HCT116 (cell line): ENCODE measurements at regions not wholly inside any gene's neighbourhood (a gene's known extent, or its start where the extent isn't known, plus 50 kb on each side); places are given as distances from the start of the nearest gene placed in this dataset.

Experiments used
- ATAC-seq: fragments of 200-7000 bp; cut with Tn5 transposase; 2 replicates; pipeline ENCODE4 v1.9.1; 2020; ENCODE audit warnings: mild to moderate bottlenecking, moderate library complexity
- BruUV-seq: library from RNA; stranded (reverse); fragments of 400-500 nt; replicated peaks from 2 replicates; lab custom pipeline; 2021; lab: Mats Ljungman, UMichigan
- CTCF ChIA-PET: fragments of 300-600 bp; sonication (Branson Sonifier 250); formaldehyde crosslinking; loops from one replicate; lab custom pipeline; 2021; ENCODE audit warnings: antibody characterized with exemption; lab: Charles Lee
- POLR2A ChIA-PET: fragments of 300-600, 350-600 bp; sonication (Branson Sonifier 250); formaldehyde crosslinking; loops from one replicate; lab custom pipeline; 2021; ENCODE audit warnings: antibody characterized with exemption; lab: Charles Lee
- RAD21 ChIA-PET, 2 experiments: fragments of 300-600 bp; sonication (Branson Sonifier 250); formaldehyde crosslinking; loops; one replicate each; lab custom pipeline; 2023; ENCODE audit warnings: low total read pairs in 2 of 2; ENCODE audit not compliant: uncharacterized antibody in 2 of 2, unreplicated experiment in 2 of 2, low non-redundant PET in 1 of 2; lab: Charles Lee
- DNase-seq: peaks from one replicate; pipeline ENCODE4 v3.0.0-alpha.2; 2010; ENCODE audit warnings: low read depth, low spot score
- H2AFZ ChIP-seq: fragments of 200-600 bp; shearing (Covaris generic), sonication (generic); 2 replicates; pipeline ENCODE4 v1.6.1; 2017; ENCODE audit warnings: low read depth, mixed run types, mixed read lengths, antibody characterized with exemption, low read length; ENCODE audit not compliant: poor library complexity, severe bottlenecking
- H3K27ac ChIP-seq: 2 replicates; pipeline ENCODE4 v1.5.1; 2012; ENCODE audit warnings: low read depth, low read length
- H3K27me3 ChIP-seq: fragments of 200-600 bp; sonication (generic); 2 replicates; pipeline ENCODE4 v1.6.1; 2016; ENCODE audit warnings: mixed run types, low read length, mixed read lengths; ENCODE audit not compliant: insufficient read depth
- H3K36me3 ChIP-seq, 2 experiments: fragments of 200-500 bp in 1 of 2; fragments of 200-600 bp in 1 of 2; sonication (Bioruptor generic) in 1 of 2; sonication (generic) in 1 of 2; 2 replicates each; pipeline versions ENCODE4 v1.5.1 to v1.6.1; 2014 to 2016; ENCODE audit warnings: low read length in 2 of 2, inconsistent platforms in 1 of 2, mixed read lengths in 1 of 2, mixed run types in 1 of 2; ENCODE audit not compliant: insufficient read depth in 2 of 2, control insufficient read depth in 1 of 2
- H3K4me1 ChIP-seq, 2 experiments: fragments of 200-600 bp in 1 of 2; sonication (generic) in 1 of 2; 2 replicates each; pipeline versions ENCODE4 v1.5.1 to v1.6.1; 2012 to 2017; ENCODE audit warnings: low read length in 2 of 2, inconsistent platforms in 1 of 2, mild to moderate bottlenecking in 1 of 2, mixed read lengths in 1 of 2, mixed run types in 1 of 2, moderate library complexity in 1 of 2; ENCODE audit not compliant: insufficient read depth in 2 of 2, control insufficient read depth in 1 of 2
- H3K4me2 ChIP-seq: fragments of 200-600 bp; sonication (generic); 2 replicates; pipeline ENCODE4 v1.6.1; 2017; ENCODE audit warnings: mixed run types, low read length, mixed read lengths
- H3K4me3 ChIP-seq, 2 experiments: fragments of 200-600 bp in 1 of 2; sonication (generic) in 1 of 2; replicated peaks in 1 of 2; 2 replicates each; pipeline ENCODE4 v1.5.1; 2011 to 2016; ENCODE audit warnings: low read length in 2 of 2, control low read depth in 1 of 2, low read depth in 1 of 2, mild to moderate bottlenecking in 1 of 2, mixed read lengths in 1 of 2, mixed run types in 1 of 2
- H3K79me2 ChIP-seq: fragments of 200-600 bp; sonication (generic); 2 replicates; pipeline ENCODE4 v1.6.1; 2017; ENCODE audit warnings: mild to moderate bottlenecking, mixed run types, low read length, moderate library complexity, mixed read lengths; ENCODE audit not compliant: insufficient read depth
- H3K9ac ChIP-seq: fragments of 200-600 bp; sonication (generic); 2 replicates; pipeline ENCODE4 v1.6.1; 2016; ENCODE audit warnings: low read length, mixed read lengths
- H3K9me2 ChIP-seq: fragments of 200-600 bp; sonication (generic), shearing (Covaris generic); 2 replicates; pipeline ENCODE4 v1.6.1; 2017; ENCODE audit warnings: mixed run types, mild to moderate bottlenecking, moderate library complexity; ENCODE audit not compliant: insufficient read depth
- H3K9me3 ChIP-seq, 2 experiments: fragments of 200-500 bp in 1 of 2; fragments of 200-600 bp in 1 of 2; sonication (Bioruptor generic) in 1 of 2; sonication (generic) in 1 of 2; 2 replicates each; pipeline ENCODE4 v1.6.1; 2014 to 2017; ENCODE audit warnings: low read length in 2 of 2, mixed read lengths in 2 of 2, inconsistent platforms in 1 of 2, low read depth in 1 of 2, mild to moderate bottlenecking in 1 of 2, mixed run types in 1 of 2, moderate library complexity in 1 of 2; ENCODE audit not compliant: control insufficient read depth in 1 of 2, insufficient read depth in 1 of 2
- H4K20me1 ChIP-seq: fragments of 200-600 bp; sonication (generic), shearing (Covaris generic); 2 replicates; pipeline ENCODE4 v1.6.1; 2017; ENCODE audit warnings: mixed run types, mild to moderate bottlenecking, moderate library complexity; ENCODE audit not compliant: insufficient read depth
- ATF3 ChIP-seq: IDR thresholded peaks from 2 replicates; pipeline ENCODE4 v1.6.1; 2012
- CTCF ChIP-seq, 3 experiments: fragments of 200-600 bp in 1 of 3; sonication (generic) in 1 of 3; IDR thresholded peaks in 2 of 3; conservative IDR thresholded peaks in 1 of 3; 2 replicates each; pipeline ENCODE4 v1.5.1; 2012 to 2017; ENCODE audit warnings: low read depth in 2 of 3, low read length in 2 of 3, antibody characterized with exemption in 1 of 3, borderline replicate concordance in 1 of 3, control low read depth in 1 of 3, mild to moderate bottlenecking in 1 of 3, mixed read lengths in 1 of 3, mixed run types in 1 of 3, moderate library complexity in 1 of 3; ENCODE audit not compliant: insufficient read depth in 1 of 3
- ELF1 ChIP-seq: IDR thresholded peaks from 2 replicates; pipeline ENCODE4 v1.6.1; 2012; ENCODE audit warnings: low read depth, borderline replicate concordance
- EZH2phosphoT487 ChIP-seq: fragments of 200-600 bp; IDR thresholded peaks from 2 replicates; pipeline ENCODE4 v1.6.1; 2018; ENCODE audit warnings: antibody characterized with exemption, borderline replicate concordance
- FOSL1 ChIP-seq: IDR thresholded peaks from 2 replicates; pipeline ENCODE4 v1.6.1; 2012; ENCODE audit warnings: low read depth
- JUND ChIP-seq: IDR thresholded peaks from 2 replicates; pipeline ENCODE4 v1.6.1; 2012
- MAX ChIP-seq: IDR thresholded peaks from 2 replicates; pipeline ENCODE4 v1.6.1; 2012
- POLR2A ChIP-seq: IDR thresholded peaks from 2 replicates; pipeline ENCODE4 v1.7.0; 2011; ENCODE audit warnings: borderline replicate concordance; ENCODE audit not compliant: insufficient read depth, insufficient read length; ENCODE audit errors: extremely low read depth
- RAD21 ChIP-seq: IDR thresholded peaks from 2 replicates; pipeline ENCODE4 v1.6.1; 2012; ENCODE audit warnings: low read depth, mild to moderate bottlenecking
- REST ChIP-seq: IDR thresholded peaks from 2 replicates; pipeline ENCODE4 v1.6.1; 2012; ENCODE audit warnings: low read depth
- SP1 ChIP-seq: IDR thresholded peaks from 2 replicates; pipeline ENCODE4 v1.6.1; 2012; ENCODE audit warnings: low read depth
- TCF7L2 ChIP-seq: IDR thresholded peaks from 2 replicates; pipeline ENCODE4 v1.7.0; 2011; ENCODE audit warnings: borderline replicate concordance, inconsistent platforms; ENCODE audit not compliant: insufficient read depth, insufficient read length; ENCODE audit errors: extremely low read depth
- YY1 ChIP-seq: IDR thresholded peaks from 2 replicates; pipeline ENCODE4 v1.6.1; 2011; ENCODE audit warnings: low read length, low read depth, moderate library complexity, mild to moderate bottlenecking; ENCODE audit not compliant: insufficient replicate concordance; ENCODE audit errors: extremely low read depth
- ZBTB33 ChIP-seq: IDR thresholded peaks from 2 replicates; pipeline ENCODE4 v1.6.1; 2011; ENCODE audit warnings: mild to moderate bottlenecking, low read length, moderate library complexity; ENCODE audit not compliant: insufficient replicate concordance; ENCODE audit errors: extremely low read depth
- ZFX ChIP-seq: fragments of 450-650 bp; IDR thresholded peaks from 2 replicates; pipeline ENCODE4 v1.6.1; 2017
- ZNF274 ChIP-seq: fragments of 200-500 bp; sonication (Bioruptor generic); IDR thresholded peaks from 2 replicates; pipeline ENCODE4 v1.6.1; 2014; ENCODE audit warnings: mild to moderate bottlenecking, low read depth, low read length, inconsistent platforms
- intact Hi-C: fragments of 100-400 bp; cut with micrococcal nuclease; formaldehyde crosslinking; loops from 2 replicates; pipeline ENCODE4 v1.10.0; 2022

GRCh38 chr10:130763071-130763470 lies 548.5 kb downstream of the TCERG1L start:
- CTCF ChIA-PET, result no interaction called here
- no peaks in the 10 kb centered on the region for H3K79me2 ChIP-seq
- H3K27me3 ChIP-seq, result no peaks in the 10 kb centered on the region
- DNase-seq (no peak), ATAC-seq (no peak)
- no peak overlapping the region for H2AFZ ChIP-seq
- RAD21 ChIA-PET, result no interaction called here
- H3K4me3 ChIP-seq, result no peak overlapping the region
- H3K4me2 ChIP-seq, result no peak overlapping the region
- H4K20me1 ChIP-seq, result no peaks in the 10 kb centered on the region
- H3K9me3 ChIP-seq, result no peaks in the 10 kb centered on the region
- no peak for TF ChIP-seq CTCF (IDR thresholded peaks at IDR 0.05 in 2 of 3, conservative IDR thresholded peaks at IDR 0.05 in 1 of 3; ENCODE audit: borderline replicate concordance in 1 of 3, insufficient read depth in 1 of 3, low read depth in 2 of 3, low read length in 2 of 3)
- no peak for TF ChIP-seq EZH2phosphoT487
- no peak for TF ChIP-seq TCF7L2
- no peak for TF ChIP-seq ZFX
- no peak for TF ChIP-seq YY1
- no peak for TF ChIP-seq FOSL1
- TF ChIP-seq MAX, result no peak
- TF ChIP-seq ELF1, result no peak
- no peak for TF ChIP-seq SP1
- TF ChIP-seq RAD21, result no peak
- TF ChIP-seq ATF3, result no peak
- no peak for TF ChIP-seq ZNF274
- TF ChIP-seq JUND, result no peak
- no peak for TF ChIP-seq REST
- TF ChIP-seq POLR2A, result no peak
- no peak for TF ChIP-seq ZBTB33
- TF ChIP-seq, all 23 proteins: peak for 0
- intact Hi-C loops, result no loop called here
- H3K9me2 ChIP-seq, result no peaks in the 10 kb centered on the region
- no TSS peak for BruUV-seq
- no peaks in the 10 kb centered on the region for H3K4me1 ChIP-seq
- no peak overlapping the region for H3K9ac ChIP-seq
- no peak overlapping the region for H3K27ac ChIP-seq
- H3K36me3 ChIP-seq, result no peaks in the 10 kb centered on the region
- POLR2A ChIA-PET, result no interaction called here
